Stimulated activated CD4-positive, alpha-beta T cell treated with anti-CD3 and anti-CD28 coated beads, TNF-alpha, amount 100 ng/mL, for 48 hours (primary cell): ENCODE measurements at regions not wholly inside any gene's neighbourhood (a gene's known extent, or its start where the extent isn't known, plus 50 kb on each side); places are given as distances from the start of the nearest gene placed in this dataset.
"Not testable (repeated sequence)": the region's sequence is repeated elsewhere in the genome, so short reads cannot be mapped to it uniquely, and the experiment has no call there.

Source experiments
- DNase-seq, 3 donors: peaks; one replicate each; pipeline ENCODE4 v3.0.0-alpha.2; 2020; ENCODE audit warnings: low read depth in 3 of 3

- DNase-seq = no peak
These were observed 60.1 kb upstream of the FAM171A1 start for GRCh38 chr10:15430969-15431771.

GRCh38 chr10:15428681-15429080 lies 57.6 kb upstream of the FAM171A1 start:
- DNase-seq = no peak

GRCh38 chr10:15427843-15428414 lies 56.8 kb upstream of the FAM171A1 start:
- DNase-seq = no peak

GRCh38 chr10:15426558-15426957 lies 55.5 kb upstream of the FAM171A1 start:
- no peak for DNase-seq

GRCh38 chr10:15426115-15426514 lies 55.0 kb upstream of the FAM171A1 start:
- DNase-seq = no peak

- DNase-seq = not testable (repeated sequence)
These were observed 50.8 kb upstream of the FAM171A1 start for GRCh38 chr10:15421875-15422274.
